ENCODE measurements at regions not wholly inside any gene's neighbourhood (a gene's known extent, or its start where the extent isn't known, plus 50 kb on each side); places are given as distances from the start of the nearest gene placed in this dataset.

GRCh38 chr15:62647843-62648505, 394.6 kb upstream of the TPM1 start:
- ATAC-seq (no peak), DNase-seq (no peak)
- peaks cover 0 to 47% (median 0%) of the 10 kb centered on the region in 12 donors for H3K4me1 ChIP-seq
- peak overlapping the region in 1 of 12 donors; percentile 17 for H3K27ac ChIP-seq
- TF ChIP-seq POLR2A (IDR thresholded peaks at IDR 0.05) (no peak), CTCF (IDR thresholded peaks at IDR 0.05) (no peak)
- intact Hi-C loops (cut with DNase I) = loop anchor here in 8 of 10 donors (2.0 to 10.0 kb wide), 4 partner anchors 253 to 259 kb away; partner anchors contain the start of gene TLN2 (in 7 of the 8)
- no peaks in the 10 kb centered on the region for H3K9me3 ChIP-seq
- H3K27me3 ChIP-seq = no peaks in the 10 kb centered on the region
- no peak overlapping the region for H3K4me3 ChIP-seq
- WGBS, 4 donors = 91 to 95% (median 93%) methylated on average over 7 of the region's 7 CpGs
- H3K36me3 ChIP-seq = peaks cover 0 to 17% (median 10%) of the 10 kb centered on the region in 9 donors

DNA sequence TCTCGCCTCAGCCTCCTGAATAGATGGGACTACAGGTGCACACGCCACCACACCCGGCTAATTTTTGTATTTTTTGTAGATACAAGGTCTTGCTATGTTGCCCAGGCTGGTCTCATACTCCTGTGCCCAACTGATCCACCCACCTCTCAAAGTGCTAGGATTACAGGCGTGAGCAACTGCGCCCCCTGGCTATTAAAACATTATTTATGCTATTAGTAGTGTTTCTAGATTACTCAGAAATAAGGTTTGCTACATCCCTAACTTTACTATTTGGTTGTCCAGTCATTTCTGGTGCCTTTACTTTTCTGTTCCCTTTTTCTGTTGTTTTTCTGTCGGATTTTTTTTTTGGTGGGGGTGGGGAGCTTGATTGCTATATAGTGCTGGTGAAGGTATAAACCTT, 393.6 kb upstream of the TPM1 start:
- Histone ChIP-seq H3K27ac (peak overlapping the region in 1 of 12 donors; percentile 69), H3K4me3 (no peak overlapping the region), H3K9me3 (no peaks in the 10 kb centered on the region), H3K27me3 (no peaks in the 10 kb centered on the region), H3K36me3 (peaks cover 0 to 26% (median 18%) of the 10 kb centered on the region in 9 donors), H3K4me1 (peaks cover 0 to 47% (median 0%) of the 10 kb centered on the region in 12 donors)
- TF ChIP-seq POLR2A (IDR thresholded peaks at IDR 0.05) (no peak), CTCF (IDR thresholded peaks at IDR 0.05) (peak in 11 of 12 donors; percentile 13 to 58 (median 40))
- intact Hi-C loops (cut with DNase I) = loop anchor here in 8 of 10 donors (2.0 to 10.0 kb wide), 4 partner anchors 254 to 260 kb away; partner anchors contain the start of gene TLN2 (in 7 of the 8)
- 91 to 97% (median 94%) methylated on average over 6 of the region's 6 CpGs for WGBS, 4 donors
- ATAC-seq (peak in 2 of 4 donors; percentile 51 to 53), DNase-seq (peak in 1 of 5 donors; percentile 46)

DNA sequence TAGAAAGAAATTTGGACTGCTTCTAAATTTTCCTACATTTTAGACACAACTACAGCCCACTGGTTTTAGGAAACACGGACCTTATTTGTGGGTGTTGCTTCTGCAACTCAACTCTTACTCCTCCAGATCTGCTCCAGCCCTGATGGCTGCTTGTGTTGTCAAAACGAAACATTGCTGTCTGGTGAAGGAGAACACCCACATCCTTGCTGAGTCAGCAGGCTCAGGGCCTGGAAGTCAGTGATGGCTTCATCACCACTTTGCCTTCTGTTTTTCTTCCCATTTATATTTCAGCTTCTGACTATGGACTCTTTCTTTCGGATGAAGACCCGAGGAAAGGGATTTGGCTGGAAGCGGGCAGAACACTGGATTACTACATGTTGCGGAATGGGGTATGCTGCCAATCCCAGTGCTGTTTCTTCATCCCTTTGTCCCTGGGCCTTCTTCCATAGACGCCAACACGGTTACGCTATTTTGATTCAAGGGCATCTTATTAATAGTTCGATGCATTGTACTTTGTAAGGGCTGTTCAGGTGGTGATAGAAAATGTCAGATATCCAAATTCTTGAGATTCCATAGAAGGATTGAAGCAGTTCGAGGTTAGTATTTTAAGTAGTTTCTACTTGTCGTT, 392.6 kb upstream of the TPM1 start:
- peak in 3 of 4 donors; percentile 57 to 83 (median 77) for ATAC-seq
- no peaks in the 10 kb centered on the region for H3K27me3 ChIP-seq
- TF ChIP-seq CTCF (IDR thresholded peaks at IDR 0.05) (no peak), POLR2A (IDR thresholded peaks at IDR 0.05) (no peak)
- intact Hi-C loops (cut with DNase I) = loop anchor here (2.0 to 10.0 kb wide), 5 partner anchors 195 to 261 kb away; partner anchors contain the start of gene TLN2 (in 9 of the 10)
- peaks cover 0 to 36% (median 21%) of the 10 kb centered on the region in 9 donors for H3K36me3 ChIP-seq
- H3K9me3 ChIP-seq = no peaks in the 10 kb centered on the region
- no peak overlapping the region for H3K4me3 ChIP-seq
- DNase-seq = peak in 3 of 5 donors; percentile 36 to 58 (median 56)
- peaks cover 0 to 47% (median 0%) of the 10 kb centered on the region in 12 donors for H3K4me1 ChIP-seq
- peak overlapping the region in 9 of 12 donors; percentile 7 to 69 (median 32) for H3K27ac ChIP-seq
- WGBS, 4 donors = 57 to 62% (median 58%) methylated on average over 12 of the region's 12 CpGs

GRCh38 chr15:62653122-62653521, 389.4 kb upstream of the TPM1 start:
- Histone ChIP-seq H3K27me3 (no peaks in the 10 kb centered on the region), H3K27ac (peak overlapping the region in 2 of 12 donors; percentile 27 to 76), H3K4me1 (peaks cover 0 to 55% (median 0%) of the 10 kb centered on the region in 12 donors), H3K9me3 (no peaks in the 10 kb centered on the region), H3K4me3 (no peak overlapping the region), H3K36me3 (peaks cover 0 to 46% (median 31%) of the 10 kb centered on the region in 9 donors)
- ATAC-seq (peak in 3 of 4 donors; percentile 38 to 71 (median 51)), DNase-seq (no peak)
- intact Hi-C loops (cut with DNase I) = loop anchor here in 3 of 10 donors (5.0 to 10.0 kb wide), 3 partner anchors 198 to 261 kb away; partner anchors contain the start of gene TLN2 (in 2 of the 3)
- WGBS, 4 donors = 92 to 94% (median 92%) methylated on average over 3 of the region's 3 CpGs
- TF ChIP-seq CTCF (IDR thresholded peaks at IDR 0.05) = no peak
- TF ChIP-seq POLR2A (IDR thresholded peaks at IDR 0.05) = no peak

Measured in heart left ventricle (tissue), 16 donors.